GM18861 (cell line): ENCODE measurements at regions not wholly inside any gene's neighbourhood (a gene's known extent, or its start where the extent isn't known, plus 50 kb on each side); places are given as distances from the start of the nearest gene placed in this dataset.

Experiments used
- ATAC-seq: cut with Tn5 transposase; IDR thresholded peaks from one replicate; pipeline ENCODE4 v1.9.1; 2021; ENCODE audit not compliant: unreplicated experiment

DNA sequence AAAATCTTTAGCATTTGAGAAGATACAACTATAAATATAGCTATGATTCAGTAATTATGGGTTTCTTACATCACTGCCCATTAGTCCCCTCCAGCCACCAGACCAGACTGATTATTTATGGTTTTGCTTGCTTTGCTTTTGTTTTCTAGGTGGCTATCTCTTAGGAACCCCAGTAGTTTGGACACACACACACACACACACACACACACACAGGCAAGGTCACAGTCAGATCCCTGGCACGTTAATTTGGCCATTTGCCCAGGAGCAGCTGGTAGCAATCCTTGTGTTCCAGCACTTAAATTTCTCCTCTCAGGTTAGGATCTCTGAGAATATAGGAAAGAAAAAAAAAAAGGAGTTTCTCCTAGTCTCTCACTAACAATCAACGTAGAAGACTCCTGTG lies 90.2 kb upstream of the RESF1 start:
- no peak for ATAC-seq

DNA sequence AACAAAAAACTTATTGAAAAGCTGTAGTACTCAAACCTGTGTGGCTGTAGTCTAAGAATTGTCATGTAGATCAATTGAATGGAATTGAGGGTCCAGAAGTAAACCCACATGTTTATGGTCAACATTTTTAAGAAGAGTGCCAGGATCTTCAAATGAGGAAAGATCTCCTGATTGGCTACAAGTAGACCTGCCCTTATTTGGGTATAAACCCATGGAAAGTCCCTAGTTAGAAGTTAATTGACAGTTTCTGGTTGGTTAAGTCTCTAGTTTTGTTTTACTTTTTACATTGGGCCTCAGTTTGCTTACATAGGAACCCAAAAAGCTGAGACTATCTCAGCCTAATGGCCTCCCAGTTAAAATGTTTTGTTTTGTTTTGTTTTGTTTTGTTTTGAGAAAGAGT lies 91.9 kb upstream of the RESF1 start:
- ATAC-seq = no peak

DNA sequence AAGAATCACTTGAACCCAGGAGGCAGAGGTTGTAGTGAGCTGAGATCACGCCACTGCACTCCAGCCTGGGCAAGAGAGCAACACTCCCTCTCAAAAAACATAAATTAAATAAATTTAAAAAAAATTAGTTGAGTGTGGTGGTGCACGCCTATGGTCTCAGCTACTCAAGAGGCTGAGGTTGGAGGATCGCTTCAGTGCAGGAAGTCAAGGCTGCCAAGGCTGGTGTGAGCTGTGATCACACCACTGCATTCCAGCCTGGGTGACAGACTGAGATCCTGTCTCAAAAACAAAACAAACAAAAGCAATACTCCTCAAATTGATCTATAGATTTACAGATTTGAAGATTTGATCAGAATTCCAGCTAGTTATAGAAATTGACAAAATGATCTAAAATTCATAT lies 92.7 kb upstream of the RESF1 start:
- ATAC-seq = no peak

DNA sequence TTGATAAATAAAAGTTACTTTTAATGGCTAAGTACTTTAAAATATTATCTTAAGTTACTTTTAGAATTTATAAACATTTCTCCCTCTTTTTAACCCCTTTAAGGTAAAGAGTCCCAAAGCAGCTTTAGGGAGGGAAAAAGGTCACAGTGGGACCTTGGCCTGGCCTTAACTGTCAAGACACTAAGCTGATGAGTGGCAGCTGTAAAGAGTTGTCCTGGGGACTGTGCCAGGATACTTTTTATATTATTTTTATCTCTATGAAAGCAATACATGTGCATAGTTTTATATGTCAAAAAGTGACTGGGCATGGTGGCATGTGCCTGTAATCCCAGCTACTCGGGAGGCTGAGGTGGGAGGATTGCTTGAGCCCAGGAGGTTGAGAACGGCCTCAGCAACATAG lies 94.2 kb upstream of the RESF1 start:
- ATAC-seq = no peak

DNA sequence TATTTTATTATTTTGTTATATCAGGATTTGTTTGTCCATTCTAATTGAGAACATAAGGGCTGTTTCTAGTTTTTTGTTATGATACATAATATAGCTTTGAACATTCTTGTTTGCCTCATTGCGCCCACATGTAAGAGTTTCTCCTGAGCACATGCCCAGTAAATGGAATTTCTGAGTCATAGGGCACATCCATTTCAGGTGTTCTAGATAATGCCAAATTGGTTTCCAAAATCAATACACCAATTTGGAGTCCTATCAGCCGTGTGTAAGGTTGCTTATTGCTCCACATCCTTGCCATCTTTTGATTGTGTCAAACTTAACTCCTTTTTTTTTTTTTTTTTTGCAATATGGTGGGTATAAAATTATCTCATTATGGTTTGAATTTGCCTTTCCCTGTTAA lies 97.9 kb upstream of the RESF1 start:
- ATAC-seq = no peak

DNA sequence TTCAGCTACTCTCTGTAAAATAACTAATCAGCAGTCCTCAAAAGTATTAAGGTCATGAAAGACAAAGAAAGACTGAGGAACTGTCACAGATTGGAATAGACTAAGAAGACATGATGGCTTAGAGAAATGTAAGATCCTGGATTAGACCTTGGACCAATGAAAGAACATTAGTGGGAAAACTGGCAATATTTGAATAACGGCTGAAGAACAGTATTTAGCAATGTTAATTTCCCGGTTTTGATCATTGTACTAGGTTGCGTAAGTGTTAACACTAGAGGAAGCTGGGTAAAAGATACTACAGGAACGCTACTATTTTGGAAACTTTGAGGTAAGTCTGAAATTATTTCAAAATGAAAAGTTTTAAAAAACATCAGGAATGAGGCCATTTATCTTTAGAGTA lies 98.8 kb upstream of the RESF1 start:
- ATAC-seq = no peak

DNA sequence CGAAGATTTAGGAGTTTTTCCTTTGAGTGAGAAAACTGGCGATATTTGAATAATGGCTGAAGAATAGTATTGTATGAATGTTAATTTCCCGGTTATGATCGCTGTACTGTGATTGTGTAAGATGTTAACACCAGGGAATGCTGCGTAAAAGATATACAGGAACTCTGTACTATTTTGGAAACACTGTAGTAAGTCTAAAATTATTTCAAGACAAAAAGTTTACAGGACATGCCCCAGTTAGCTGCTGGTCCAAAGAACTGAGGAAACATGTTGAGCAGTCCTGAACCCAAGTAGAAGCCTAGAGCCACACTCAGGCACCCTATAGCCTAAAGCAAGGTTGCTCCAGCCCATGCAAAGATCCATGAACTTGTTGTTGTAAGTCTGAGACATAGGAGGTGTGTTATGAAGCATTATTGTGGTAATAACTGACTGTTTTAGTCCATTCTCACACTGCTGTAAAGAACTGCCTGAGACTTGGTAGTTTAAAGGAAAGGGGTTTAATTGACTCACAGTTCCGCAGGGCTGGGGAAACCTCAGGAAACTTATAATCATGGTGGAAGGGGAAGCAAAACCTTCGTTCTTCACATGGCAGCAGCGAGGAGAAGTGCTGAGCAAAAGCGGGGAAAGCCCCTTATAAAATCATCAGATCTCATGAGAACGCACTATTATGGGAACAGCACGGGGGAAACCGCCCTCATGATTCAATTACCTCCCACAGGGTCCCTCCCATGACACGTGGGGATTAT lies 99.8 kb upstream of the RESF1 start:
- no peak for ATAC-seq

DNA sequence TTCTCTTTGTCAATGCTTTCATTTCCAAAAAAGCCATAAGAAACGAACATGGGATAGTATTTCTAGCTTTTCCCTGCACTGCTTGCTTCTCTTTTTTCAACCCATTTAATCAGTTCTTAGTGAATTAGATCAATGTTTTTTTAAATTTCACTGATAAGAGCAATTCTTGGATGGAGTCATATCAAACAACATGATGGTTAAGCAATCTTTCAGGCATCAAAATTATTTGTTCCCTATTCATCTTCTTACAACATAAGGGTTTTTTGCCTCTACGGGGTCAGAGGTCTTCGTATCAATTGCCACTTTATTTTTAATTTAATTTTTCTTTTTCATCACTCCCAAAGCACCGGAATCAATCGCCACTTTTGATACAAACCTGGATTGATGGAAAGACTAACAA lies 103.8 kb upstream of the RESF1 start:
- ATAC-seq = no peak

DNA sequence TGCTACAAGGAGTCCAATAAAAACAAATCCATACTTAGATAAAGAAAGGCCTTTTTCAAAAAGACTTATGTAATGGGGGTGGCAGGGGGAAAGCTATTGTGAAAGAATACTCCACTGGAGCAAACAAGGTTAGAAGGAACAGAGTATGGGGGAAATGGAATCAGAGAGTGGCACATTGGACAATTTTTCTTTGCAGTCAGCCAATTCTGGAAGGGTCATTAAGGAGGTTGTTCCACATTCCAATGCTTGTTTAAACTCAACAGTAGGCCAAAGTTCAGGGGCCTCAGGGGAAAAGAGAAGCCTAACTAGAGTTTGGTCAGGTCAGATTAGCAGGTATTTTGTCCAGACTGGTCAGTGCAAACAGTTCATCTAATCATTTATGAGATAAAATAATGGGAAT lies 105.2 kb upstream of the RESF1 start:
- no peak for ATAC-seq

DNA sequence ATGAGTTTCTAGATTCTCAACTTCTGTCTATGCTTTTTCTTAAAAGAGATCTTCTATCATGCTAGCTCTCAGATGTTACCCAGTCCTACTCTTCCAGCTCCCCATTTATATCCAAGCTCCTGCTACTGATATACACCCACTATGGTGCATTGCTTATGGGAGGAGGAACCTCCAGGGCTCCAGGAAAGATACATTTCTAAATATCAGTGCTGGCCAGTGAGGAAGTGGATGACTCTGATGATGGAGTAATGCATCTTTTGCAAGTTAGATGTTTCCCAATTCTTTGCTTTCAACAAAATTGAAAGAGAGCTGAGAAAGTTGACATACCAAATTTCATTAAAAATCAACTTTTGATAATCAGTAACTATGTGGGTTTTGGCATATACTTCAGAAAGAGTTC lies 105.7 kb upstream of the RESF1 start:
- ATAC-seq = no peak

DNA sequence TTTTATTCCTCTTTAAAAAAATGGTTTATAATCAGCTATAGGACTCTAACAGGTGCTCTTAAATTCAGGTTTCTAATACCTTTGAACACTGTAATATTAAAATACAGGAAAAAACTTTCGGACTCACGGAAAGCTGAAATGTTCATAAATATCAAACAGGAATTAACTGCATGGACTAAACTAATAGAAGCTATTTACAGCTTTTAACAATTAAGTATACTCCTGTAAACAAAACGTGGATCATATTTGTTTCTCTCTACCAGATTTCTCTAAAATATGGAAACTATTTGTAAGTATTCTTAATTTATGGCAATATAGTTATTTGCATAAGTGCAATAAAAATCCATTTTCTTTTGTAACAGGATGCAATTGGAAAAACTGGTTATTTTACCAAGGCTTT lies 108.9 kb upstream of the RESF1 start:
- no peak for ATAC-seq

DNA sequence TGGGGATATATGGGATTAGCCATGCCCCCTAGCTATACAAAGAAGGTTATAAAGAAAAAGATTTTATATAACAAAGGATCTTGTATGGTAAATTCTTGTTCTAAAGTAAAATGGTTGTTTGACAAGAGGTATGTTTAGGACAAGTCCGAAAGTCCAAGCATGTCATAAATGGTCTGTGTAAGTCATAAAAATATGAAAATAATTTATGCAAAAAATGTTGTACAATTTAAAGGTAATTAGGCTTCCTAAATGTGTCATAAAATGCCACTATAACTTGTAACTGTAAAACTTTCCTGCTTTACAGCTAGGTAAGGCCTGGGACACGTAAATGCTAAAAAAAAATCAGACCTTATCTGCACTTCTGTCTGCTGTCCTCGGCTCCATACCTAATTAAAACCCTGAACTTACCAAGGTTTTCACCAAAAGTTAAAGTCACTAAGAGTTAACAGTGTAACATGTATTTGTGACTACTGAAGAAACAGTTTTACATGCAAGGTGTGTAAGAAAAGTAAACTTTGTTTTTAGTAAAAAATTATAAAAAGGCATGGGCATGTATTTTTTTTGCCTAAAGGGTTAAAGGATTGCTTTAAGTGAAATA lies 110.0 kb upstream of the RESF1 start:
- no peak for ATAC-seq

DNA sequence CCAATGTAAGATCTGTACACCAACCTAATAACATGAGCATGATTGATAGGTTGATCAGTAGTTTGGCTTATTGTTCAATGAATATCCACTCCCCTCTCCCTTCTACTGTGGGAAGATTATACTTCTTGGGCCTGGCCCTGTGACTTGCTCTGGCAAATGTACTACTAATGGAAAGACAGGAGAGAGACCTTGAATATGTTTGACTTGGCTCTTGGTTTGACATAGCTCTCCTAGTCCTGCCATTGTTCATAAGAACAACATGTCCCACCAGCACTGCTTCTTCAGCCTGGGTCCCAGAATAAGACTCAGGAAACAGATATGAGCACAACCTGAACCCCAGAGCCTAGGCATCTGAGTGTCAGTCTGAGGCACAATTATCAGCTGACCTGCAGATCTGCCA lies 112.8 kb upstream of the RESF1 start:
- no peak for ATAC-seq

DNA sequence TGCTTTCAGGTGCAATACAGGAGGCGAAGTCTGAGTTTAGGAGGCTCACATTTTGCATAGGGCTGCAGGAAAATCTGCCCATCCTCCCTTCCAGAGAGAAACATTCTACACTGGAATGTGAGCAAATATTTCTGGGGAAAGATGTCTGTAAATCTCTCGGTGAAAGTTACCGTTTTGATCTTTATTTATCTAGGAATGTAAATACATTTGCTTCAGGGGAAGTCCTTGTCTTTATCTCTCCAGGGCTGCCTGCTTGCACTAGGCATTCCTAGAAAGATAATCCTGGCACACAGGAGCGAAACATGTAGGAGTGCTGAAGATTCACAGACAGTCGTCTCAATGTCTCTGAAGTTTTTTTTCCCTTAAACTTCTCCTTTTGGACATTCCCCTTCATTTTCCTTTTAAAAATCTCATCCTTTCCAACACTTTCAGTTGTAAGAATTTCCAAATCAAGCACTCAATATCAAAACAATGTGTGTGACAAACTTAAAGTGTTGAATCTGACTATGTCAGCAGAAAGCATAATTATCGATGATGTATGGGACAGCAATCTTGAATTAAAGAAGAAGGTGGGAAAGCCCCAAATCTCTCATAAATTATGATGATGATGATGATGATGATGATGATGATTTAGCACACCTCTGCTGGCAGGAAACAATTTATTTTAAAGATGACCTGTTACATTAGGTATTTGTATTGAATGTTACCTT lies 113.4 kb upstream of the RESF1 start:
- ATAC-seq = no peak

DNA sequence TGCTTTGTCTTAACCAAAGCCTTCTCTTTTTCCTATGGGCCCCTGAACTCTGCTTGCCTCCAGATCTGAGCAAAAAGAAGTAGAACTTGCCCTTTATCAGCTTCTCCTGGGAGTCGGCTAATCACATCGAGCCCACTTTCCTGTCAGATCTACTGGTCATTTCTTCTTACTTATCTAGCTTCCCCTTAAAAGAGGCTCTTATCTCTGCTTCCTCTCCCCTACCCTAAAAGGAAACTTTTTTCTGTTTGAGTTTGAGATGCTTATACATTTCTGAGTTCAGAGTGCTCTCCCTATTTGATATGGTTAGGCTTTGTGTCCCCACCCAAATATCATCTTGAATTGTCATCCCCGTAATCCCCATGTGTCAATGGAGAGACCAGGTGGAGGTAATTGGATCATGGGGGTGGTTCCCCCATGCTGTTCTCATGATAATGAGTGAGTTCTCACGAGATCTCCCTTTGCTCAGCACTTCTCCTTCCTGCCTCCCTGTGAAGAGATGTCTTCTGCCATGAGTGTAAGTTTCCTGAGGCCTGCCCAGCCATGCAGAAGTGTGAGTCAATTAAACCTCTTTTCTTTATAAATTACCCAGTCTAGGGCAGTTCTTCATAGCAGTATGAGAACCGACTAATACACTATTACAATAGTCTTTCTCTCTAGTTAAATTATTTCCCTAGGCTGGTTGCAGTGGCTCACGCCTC lies 114.7 kb upstream of the AMN1 start:
- no peak for ATAC-seq

DNA sequence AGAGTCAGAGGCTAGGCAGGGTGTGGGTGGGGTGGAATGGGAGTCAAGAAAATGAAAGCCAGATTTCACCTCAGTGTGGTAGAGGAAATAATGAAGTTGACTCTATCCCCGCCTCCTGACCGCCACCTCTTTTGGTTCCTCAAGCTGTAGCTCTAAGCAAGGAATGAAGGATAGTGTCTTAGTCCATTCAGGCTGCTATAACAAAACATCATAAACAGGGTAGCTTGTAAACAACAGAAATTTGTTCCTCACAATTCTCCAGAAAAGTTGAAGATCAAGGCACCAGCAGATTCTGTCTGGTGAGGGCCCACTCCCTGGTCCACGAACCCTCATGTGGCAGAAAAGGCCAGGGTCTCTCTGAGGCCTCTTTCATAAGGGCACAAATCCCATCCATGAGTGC lies 109.1 kb upstream of the AMN1 start:
- ATAC-seq = no peak

DNA sequence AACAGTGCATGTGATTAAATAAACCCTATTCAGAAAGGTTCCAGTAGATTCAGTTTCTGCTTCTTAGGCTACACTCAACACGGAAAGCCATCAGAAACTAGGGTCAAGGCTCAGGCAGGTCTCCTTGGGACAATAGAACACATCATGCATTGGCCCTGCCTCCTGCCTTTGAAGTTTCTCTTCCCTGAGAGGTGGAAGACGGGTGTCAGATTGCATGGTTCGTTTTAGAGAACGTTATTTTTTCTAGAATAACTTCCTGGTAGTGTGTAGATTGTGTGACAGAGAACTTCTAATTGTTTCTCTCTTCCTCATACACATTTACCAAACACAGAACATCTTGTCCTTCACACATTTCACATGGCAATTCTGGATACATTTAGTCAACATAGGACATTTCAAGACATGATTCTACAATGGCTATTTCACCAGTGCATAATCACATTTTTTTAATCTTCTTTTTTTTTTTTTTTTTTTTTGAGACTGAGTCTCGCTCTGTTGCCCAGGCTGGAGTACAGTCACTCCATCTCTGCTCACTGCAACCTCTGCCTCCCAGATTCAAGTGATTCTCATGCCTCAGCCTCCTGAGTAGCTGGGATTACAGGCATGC lies 106.6 kb upstream of the AMN1 start:
- ATAC-seq = no peak

DNA sequence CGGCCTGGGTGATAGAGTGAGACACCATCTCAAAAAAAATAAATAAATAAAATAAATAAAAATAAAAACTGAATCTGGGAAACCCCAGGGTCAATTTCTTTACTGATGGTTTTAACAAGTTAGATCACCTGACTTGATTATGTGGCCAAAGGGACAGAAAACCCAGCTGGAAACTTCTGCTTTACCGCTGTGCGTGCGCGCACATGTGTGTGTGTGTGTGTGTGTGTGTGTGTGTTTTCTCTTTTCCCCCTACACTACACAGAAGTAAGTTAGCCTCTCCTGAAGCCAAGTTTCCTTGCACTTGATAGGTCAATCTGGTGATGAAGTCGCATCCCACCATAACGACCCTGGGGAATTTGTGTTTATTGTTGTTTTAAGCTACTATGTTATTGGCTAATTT lies 105.3 kb upstream of the AMN1 start:
- no peak for ATAC-seq

DNA sequence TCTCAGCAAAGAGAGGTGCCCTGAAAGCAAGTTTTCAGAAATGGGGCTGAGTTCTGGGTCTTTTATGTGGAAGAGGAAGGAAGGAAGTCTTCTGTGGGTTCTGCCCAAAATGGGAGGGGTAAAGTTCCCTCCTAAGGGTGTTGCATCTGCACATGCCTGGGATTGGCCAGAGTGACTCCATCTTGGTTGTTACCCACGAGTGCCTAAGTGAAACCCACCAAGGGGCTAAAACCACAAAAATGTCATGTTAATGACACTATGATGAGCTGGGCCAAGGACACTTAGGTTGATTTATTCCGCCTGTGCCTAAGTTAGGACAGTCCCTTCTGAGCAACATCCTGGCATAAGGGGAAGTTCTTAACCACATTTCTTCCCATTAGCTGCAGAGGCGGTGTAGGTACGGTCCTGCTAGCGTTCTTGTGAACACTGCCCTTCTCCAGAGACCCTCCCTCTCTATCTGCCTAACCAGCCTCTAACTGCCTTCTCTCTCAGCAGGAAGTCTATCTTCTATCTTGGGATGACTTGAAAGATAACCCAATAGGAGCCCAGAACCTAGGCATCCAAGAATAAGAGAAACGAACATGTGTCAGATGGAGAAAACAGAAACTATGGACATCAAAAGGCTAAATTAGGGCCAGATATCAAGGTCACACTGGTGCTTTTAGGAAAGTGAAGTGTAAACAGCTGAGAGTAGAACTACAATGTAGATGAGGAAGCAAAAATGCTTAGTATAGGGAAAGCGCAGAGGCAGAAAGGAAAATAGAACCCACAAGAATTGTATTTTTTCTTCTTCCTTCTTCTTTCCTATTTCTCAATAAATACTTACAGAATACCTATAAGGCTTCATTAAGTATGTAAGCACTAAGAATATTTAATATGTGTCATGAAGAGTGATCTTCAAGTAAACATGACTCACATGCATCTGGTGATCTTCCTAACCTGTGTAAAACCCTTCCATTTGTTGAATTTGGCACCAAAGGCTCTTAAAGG lies 104.2 kb upstream of the AMN1 start:
- ATAC-seq = no peak

DNA sequence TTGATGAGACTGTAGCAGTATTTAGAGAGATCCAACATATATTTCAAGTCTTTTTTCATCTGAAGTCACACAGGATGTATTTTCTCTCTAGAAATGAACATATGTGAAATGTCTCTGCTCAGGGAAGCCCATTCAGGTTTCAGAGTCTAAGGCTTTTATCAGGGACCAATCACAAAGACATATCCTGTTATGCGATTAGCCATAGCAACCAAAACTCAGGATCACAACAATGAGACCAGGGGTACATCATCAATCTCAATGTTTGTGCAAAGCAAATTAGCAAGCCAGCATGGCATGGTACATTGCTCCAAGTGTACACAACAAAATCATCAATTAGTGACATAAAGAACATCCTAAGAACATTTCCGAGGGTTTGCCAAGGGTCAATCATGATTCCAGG lies 99.2 kb upstream of the AMN1 start:
- no peak for ATAC-seq
